GM18907 (cell line): ENCODE measurements at regions not wholly inside any gene's neighbourhood (a gene's known extent, or its start where the extent isn't known, plus 50 kb on each side); places are given as distances from the start of the nearest gene placed in this dataset.
"Not testable (repeated sequence)": the region's sequence is repeated elsewhere in the genome, so short reads cannot be mapped to it uniquely, and the experiment has no call there.

Experiments used
- ATAC-seq: cut with Tn5 transposase; IDR thresholded peaks from one replicate; pipeline ENCODE4 v1.9.1; 2021; ENCODE audit warnings: mild to moderate bottlenecking, moderate library complexity; ENCODE audit not compliant: unreplicated experiment

DNA sequence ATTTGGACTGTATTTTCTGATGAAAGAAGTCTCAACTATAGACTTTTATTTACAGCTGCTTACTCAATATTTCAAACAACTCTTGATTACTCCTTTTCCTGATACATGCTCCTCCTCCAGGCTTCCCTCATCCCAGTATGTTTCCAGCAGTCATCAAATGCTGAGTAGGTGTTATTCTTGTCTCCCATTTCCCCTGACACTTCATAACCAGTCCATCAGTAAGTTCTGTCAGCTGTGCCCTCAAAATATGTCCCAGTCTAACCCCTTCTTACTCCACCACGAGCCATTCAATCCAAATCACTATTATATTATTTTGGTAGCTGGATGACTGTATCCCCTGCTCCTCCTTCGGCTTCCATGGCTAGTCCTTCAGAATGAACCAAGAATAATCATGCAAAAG, 189.1 kb upstream of the DTNA start:
- no peak for ATAC-seq

DNA sequence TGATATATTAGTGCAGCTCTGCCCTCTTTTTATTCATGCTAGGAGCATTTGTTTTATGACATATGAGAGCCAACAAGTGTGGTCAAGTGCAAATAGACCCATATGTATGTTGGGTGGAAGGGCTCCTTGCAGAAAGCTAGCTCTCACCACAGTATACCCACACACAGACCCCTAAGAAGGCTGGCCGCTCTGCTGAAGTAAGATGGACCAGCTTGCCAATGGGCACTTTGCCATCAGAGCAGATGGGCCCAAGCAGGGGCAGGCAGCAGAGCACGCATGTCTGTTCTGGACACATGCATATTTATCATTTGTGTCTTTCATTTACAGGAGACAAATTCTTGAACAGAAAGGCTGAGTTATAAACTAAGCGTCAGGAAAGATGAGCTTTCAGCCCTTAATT, 187.5 kb upstream of the DTNA start:
- no peak for ATAC-seq

DNA sequence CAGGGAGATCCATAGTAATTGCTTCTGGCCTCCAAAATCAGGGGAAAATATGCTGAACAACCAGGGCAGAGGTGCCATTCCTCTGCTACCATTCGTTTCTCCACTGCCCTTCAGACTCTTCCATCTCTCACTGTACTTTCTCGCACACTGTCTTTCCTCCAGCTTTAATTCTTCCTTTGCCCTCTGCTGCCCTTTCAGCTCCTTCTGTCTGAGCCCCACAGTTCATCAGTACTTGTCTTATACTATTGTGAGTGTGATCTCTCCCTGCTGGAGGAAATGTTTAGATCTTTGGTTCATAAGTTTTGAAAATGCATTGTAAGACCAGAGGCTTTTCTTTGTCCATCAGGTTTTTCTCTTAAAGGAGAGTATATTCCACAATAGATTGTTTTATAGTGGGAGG, 184.9 kb upstream of the DTNA start:
- ATAC-seq: no peak

DNA sequence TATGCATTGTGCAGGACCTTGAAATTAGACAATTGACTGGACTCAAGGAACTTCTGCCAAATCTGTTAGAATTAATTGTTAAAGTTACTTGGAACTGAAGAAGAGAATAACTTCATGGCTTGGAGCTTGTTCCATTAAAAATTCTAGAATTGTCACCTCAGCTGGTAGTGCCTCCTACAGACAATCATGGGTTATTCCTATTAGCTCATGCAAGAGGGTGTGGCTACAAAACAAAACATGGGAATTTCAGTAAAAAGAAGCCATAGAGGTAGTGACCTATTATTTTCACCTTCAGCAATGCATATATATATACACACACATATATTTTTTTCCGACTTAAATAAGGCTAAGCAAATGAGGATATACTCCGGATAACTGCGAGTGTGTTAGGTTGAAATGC, 181.9 kb upstream of the DTNA start:
- ATAC-seq: no peak

DNA sequence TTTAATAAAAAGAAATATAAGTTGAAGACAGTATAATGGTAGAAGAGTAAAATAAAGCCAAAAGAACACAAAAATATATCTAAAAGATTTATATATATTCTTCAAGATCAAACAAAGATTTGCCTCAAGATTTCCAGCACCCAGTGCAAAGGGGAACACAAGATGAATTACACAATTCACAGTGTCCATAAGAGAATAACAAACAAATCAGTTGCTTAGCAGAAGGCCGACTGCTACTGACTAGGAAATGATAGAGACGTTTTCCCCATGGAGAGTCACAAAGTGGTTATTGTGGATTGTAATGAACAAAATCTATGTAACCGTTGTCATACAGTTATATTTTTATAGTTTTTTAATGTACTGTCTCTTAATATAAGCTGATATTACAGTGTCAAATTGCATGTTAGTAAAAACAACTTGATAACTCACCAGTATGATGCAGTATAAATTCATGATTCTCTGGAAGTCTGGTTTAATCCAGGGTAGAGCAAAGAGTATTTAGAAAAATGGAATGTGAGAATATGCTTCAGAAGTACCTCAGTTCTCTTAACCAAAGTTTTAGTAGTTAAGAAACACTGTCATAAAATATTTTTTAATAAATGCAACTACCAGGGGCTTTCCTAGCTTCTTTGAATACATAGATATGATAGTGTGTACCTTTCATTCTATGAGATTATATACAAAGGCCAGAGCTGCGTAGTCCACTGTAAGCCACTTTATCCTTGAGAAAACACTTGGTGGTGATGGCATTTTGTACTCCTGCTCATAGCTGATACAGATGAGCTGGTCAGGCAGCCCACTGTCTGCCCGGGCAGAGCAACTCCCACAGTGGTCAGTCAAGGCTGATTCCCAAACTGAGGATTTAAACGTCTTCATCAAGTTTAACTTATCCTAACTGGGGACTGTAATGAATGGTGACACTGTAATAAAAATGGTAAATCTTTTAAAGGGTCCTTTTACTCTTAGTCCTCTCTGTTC, 180.5 kb upstream of the DTNA start:
- no peak for ATAC-seq

DNA sequence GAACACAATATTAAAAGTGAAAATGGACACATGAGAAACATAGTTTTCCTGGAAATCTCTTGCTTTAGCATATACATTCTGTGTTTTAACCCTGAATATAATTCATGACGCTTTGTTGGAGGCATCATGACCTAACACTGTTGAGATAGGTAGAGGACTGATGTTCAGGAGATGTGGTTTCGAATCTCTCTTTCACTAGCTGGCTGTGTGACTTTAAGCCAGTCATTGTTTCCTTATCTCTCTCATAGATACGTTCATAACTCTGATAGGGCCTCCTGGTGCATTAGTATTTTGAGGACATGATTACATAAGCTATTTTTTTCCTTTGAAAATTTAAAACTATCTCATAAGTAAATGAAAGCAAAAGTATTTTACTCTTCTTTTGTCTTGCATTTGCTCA, 179.0 kb upstream of the DTNA start:
- no peak for ATAC-seq

DNA sequence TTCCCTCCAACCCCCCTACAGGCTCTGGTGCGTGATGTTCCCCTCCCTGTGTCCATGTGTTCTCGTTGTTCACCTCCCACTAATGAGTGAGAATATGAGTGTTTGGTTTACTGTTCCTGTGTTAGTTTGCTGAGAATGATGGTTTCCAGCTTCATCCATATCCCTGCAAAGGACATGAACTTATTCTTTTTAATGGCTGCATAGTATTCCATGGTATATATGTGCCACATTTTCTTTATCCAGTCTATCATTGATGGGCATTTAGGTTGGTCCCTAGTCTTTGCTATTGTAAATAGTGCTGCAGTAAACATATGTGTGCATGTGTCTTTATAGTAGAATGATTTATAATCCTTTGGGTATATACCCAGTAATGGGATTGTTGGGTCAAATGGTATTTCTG, 175.5 kb upstream of the DTNA start:
- ATAC-seq: not testable (repeated sequence)

DNA sequence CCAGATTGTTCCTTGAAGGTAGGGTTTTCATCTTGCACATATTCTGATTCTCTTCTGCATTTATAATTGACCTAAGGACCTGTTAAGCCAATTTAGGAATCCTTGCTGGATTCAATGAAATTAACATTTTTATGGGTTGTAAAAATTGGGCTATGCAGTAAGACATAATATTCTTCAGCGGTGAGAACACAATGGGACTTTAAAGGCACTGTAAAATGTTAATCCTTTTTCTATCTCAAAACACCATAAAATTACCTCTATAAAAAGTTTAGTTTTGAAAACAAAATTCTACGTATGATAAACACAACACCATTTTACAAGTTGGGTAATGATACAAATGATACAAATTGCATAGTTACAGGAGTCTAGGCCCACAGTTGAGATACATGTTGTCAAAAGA, 169.2 kb upstream of the DTNA start:
- no peak for ATAC-seq

DNA sequence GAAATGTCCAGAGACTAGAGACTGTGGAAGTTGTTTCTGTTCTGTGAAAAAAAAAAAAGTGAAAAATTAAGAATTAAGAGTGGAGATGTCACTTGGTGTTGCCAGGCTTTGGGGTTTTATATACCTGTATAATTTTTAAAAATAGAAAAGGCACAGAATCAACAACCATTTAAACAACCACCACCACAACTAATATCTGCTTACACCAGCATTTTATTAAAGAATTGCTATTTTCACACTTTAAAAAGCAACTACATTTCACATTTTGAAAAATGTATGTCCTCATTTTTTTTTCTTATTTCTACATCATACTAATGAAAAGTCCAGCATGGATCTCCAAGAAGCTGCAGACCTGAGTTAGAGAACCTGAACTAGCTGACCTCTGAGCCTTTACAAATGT, 167.5 kb upstream of the DTNA start:
- no peak for ATAC-seq

DNA sequence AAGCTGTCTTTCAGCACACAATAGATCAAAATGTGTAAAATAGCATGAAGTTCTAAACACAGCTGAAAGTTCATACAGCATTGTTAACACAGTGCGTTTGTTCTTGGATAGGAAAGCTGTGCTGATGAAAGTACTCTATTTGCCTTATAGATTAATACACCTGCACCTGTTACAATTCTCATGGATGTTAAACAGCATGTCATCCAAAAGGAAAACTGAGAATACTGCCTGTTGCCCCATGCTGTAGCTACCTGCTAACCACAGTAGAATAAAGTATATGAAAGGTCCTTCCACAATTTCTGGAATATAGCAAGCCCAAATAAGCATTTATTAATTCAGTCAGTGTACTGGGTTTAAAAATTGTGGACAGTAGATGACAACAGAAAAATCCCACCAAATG, 166.7 kb upstream of the DTNA start:
- ATAC-seq: no peak

DNA sequence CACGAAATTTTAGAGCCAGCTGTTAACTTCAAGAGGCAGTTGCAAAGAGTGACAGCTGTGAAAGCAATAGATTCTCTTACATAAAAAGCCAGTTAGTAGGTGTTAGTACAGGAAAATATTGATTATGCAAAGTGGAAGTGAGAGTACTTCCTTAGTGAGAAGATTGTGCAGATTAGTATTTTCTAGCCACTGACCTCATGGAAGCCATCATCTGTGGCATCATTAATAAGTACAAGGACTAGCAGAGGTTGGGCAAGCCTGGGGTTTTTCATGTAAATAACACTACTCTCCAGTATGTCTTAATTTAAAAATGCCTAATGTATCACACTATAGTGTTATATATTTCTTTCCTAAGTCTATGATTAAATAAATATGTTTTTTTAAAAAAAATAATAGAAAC, 166.2 kb upstream of the DTNA start:
- ATAC-seq: no peak

DNA sequence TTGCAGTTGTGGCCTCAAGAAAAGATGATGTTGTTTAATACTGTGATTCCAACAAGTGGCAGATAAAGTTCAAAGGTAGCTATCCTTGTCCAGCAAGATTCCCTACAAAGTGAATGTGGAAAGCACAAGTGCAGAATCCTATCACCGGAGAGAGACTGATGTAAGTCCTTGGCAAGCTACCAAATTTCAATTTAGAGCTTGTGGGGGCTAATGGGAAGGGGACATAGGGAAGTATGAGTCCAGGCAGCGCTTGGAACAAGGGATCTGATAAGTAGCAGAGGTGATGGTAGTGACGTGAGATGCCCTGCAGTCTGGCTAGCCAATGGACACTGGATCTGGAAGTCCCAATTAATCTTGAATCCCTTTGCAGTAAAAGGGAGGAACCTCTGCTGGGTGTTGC, 165.2 kb upstream of the DTNA start:
- ATAC-seq: no peak

DNA sequence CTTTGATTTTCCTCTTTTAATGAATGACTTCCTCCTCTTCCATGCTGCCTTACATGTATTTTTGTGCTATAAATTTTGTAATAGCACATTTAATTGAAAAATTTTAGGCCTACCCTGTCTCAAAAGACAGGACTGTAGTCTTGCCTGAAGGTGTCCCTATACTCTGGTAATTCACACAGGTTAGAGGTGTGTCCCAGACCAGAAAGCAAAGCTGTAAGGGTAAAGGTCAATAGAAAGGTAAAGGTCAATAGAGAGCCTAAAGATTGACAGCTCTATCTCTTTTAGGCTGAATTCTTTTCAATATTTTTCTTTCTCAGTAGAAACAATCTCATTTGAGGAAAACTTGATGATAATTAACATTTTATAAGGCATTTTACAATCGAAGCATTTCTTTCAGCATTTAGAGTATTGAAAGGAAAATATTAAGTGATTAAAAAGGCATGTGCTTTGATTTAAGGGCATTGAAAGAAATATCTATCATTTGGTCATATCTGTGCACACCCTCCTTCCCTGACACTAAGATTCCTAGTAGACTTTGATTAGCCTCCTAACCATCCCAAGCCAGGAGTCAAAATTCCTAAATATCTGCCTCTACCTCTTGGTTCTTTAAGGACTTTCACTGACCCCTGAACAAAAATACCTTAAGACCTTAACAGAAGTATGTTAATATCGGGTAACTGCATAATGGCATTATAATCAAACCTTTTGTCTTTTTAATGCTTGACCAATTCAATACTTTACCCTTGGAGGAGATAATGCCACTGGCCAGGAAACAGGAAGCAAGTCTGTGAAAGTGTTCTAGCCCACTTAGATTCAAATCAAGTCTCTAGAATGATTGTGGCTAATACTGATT, 161.8 kb upstream of the DTNA start:
- no peak for ATAC-seq

DNA sequence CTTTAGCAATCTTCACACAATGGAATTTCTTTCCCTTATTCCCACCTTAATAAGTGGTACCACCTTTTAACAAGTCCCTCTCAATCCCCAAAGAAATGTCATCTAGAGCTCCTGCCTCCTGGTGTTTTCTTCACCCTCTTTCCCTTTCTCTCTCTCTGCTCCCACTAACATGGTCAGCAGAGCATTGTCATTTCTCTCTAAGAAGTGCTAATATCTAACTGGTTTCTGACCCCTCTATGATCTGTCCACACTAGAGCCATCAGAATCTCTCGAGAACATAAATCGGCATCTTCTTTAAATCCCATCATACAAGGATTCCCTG, 161.2 kb upstream of the DTNA start:
- no peak for ATAC-seq

DNA sequence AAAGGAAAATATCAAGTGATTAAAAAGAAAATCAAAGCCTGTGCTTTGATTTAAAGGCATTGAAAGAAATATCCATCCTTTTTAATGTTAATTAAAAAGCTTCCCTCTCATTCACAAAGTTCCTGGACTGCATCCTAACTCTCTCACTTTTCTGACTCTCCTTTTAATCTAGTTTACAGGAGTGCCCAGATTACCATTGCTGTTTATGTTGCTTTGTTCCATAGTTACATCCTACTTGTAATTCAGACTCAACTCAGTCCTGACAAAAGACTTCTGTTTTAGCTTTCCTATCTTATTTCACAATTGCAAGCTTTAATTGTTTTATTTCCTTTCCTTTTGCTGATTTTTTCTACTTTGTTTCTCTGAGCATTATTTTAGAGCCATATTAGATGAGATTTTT, 160.7 kb upstream of the DTNA start:
- no peak for ATAC-seq

DNA sequence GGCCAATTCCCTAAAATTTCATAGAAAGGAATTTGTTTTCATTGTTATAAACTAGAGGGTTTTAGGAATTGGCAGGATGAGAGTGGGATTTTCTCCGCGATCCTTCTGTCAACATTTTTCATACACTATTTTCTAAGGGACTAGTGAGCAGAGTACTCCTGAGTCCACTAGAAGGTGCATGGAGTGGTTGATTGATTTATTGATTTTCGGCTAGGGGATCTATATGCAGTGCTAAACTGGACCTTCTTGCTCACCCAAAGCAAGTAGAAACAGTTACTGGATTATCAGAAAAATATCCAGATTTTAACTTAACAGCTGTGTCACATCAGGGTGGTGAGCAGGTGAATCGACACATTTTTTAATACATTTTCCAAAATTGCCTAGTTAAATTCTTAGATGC, 159.9 kb upstream of the DTNA start:
- no peak for ATAC-seq

DNA sequence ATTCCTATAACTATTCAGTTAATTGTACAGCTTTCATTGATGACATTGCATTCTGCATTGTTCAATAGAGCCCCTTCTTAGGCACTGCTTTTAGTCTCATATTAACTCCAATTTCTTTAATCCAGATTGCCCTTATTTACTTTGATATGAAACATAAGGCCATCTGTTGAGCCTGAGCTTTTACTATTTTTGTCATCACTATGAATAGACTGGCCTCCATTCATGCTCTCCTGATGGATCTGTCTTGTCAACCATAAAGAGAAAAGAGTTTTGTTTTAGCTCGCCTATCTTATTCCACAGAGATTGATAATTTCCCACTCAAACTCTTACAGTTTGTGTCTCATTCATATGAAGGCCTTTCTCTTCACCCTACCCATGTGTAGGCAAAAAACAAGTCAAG, 159.2 kb upstream of the DTNA start:
- no peak for ATAC-seq

DNA sequence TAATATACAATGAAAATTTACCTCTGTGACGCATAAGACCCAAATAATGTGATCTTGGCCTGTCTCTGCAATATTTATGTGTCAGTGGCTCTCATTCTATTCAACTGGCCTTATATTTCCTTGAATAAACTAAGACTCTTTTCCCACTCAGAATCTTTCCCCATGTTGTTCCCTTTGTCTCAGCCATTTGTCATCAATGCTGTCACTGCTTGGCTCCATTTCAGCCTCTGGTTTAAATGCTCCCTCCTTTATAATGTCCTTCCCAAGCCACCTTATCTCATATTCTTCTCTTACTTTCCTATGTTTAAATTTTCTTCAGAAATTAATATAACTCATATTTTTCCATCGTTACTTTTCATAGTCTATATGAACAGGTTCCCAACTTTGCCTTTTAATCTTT, 158.3 kb upstream of the DTNA start:
- ATAC-seq: no peak

DNA sequence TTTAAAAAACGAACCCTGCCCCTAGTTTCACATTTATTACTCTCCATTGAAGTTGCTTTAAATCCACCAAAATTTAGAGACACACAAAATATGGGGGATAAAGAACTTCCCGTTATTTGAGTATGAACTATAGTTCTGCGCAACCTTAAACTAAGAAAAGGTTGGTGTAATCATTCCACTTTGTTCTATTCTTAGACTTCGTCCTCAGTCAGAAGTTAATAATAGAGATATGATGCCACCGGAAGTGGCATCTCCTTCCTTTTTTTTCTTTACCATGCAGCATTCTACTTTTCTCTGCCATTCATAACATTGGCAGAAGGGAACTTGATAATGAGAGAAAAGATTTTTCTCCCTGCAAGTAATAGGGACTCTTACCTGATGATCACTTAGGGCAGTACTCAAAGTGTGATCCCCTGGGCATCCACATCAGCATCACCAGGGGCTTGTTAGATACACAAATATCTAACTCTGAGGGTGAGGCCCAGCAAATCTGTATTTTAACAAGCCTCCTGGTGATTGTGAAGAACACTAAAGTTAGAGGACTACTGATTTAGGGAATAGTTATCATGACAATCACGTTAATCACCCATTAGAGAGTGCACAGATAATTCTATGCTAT, 147.7 kb upstream of the DTNA start:
- ATAC-seq: no peak

DNA sequence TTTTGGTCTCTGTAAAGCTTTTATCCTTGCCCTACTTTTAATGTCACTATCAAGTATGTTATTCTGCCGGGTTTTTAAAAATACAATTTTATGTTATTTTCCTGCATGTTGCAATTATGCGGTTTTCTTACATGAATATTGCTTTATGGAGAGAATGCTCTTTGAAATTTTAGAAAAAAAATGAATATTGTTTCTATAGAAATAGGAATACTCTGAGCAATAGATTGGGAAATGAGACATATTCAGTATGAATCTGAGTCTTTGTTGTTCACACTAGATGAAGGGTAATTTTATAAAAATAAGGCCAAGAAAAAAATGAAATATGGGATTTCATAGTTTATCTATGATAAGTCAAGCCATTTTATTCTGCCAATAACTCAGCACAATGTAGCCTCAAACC, 142.2 kb upstream of the DTNA start:
- no peak for ATAC-seq

DNA sequence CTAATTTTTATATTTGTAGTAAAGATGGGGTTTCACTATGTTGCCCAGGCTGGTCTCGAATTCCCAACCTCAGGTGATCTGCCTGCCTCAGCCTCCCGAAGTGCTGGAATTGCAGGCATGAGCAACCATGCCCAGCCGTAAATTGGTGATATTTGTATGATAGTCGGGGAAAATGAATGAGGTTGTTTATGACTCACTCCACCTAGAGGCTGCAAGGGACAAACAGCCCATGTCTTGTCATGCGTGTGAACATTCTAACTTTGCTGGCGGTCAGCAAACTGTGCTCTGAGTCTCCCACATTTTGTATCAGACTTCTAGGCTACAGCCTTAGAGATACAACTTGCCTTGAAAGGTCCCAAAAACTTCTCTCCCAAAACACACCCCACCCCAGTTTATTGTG, 133.5 kb upstream of the DTNA start:
- no peak for ATAC-seq

DNA sequence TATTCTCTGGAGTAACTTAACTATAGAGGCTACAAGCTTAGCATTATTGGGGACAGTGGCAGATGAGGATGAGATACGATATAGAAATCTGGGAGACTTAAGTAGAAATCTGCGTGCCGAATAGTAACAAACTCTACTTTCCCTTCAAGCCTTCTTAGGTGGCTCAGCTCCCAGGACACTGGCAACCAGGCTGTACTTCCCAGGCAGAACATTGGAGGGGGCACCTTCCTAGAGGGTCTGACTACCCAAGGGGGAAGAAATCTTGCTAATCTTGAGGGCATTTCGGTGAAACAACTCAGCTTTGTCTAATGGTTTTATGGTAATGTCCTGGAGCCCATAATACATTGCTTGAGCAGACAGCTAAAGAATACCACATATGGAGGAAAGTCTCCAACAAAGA, 126.2 kb upstream of the DTNA start:
- ATAC-seq: no peak
